ENCODE measurements at regions not wholly inside any gene's neighbourhood (a gene's known extent, or its start where the extent isn't known, plus 50 kb on each side); places are given as distances from the start of the nearest gene placed in this dataset.
"Not testable (repeated sequence)": the region's sequence is repeated elsewhere in the genome, so short reads cannot be mapped to it uniquely, and the experiment has no call there.

GRCh38 chr16:73427164-73427563, 379.2 kb upstream of the ZFHX3 start:
- peak; percentile 54 for DNase-seq

DNA sequence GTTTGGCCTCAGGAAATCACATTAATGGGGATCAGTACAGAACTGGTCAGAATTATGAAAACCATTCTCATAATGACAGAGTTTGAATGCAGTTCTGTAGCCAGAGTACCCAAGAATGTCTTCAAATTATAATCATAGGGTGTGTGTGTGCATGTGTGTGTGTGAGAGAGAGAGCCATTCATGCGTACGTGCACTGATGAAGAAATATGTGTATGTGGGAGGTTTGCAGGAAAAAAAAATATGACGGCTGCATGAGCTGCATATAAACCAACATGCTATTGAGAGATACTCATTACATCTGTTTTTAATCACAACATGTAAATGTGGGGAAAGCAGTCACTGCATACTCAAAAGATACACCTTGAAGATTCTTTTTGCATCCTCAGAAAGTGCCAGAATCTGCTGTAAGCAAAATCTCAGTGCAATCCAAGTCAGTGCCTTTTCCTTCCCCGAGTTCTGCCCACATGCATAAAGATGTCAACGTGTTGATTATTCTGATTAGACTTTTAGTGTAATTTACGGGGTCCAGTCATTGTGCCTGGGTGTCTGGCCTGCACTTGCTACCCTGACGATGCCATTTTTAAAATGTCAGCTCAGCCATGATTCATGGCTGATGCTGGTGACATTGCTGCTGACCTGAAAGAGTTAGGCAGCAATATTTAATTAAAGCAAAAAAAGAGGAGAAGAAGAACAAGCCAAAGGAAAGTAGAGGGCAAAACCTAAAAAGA, 378.7 kb upstream of the ZFHX3 start:
- peak; percentile 15 for DNase-seq

GRCh38 chr16:73420676-73421075, 372.7 kb upstream of the ZFHX3 start:
- DNase-seq: no peak

- no peak for DNase-seq
These were observed 372.3 kb upstream of the ZFHX3 start for GRCh38 chr16:73420244-73420643.

DNA sequence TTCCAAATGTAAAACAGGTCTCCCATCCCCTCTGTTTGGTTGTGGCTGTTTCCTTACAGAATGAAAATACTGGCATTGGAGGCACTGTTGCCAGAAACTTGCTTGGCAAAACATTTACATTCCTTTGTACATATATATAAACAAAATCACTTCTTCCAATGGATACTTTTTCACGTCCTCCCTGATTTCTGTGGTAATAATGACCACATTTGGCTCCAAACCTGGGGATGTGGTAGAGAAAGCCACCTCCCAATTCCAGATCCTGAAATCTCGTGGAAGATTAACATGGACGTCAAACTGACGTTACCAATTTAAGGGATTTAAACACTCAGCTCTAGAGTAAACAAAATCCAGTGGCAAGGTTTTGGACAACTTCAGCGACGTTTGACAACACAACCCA, 370.8 kb upstream of the ZFHX3 start:
- DNase-seq: no peak

DNA sequence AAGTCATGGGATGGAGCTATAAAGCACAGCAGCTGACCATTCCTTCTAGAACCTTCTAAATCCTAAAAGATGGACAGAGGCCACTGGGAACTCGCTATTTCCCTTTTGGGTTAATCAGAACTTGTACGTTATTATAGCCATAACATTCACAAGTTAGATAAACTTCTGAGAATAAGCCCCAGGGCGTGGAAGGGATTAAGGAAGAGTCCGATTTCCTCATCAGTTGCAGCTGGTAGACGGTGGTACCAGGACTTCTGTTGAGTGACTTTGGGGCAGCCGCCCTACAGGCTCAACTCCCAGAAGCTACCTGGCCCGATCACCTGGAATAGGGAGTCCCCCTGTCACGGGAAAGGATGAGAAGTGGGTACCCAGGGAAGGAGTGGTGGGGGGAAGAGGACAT, 370.1 kb upstream of the ZFHX3 start:
- no peak for DNase-seq

DNA sequence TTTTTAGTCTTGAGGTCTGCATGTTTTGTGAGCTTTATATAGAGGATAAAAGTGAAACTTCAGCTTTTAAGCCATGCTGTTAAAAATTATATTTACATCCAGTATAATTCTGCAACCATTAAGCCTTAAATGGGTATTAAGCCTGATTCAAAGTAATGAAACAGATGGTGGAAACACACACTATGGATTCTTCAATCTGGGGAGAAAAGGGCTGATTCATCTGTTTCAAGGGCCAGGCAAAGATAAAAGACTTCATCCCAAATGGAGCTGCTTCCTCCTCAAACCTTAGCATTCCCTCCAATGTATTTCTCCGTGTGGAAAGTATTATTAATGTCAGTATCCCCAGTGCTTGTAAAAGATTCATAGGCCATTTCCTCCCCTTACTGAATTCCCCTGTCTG, 367.4 kb upstream of the ZFHX3 start:
- no peak for DNase-seq

DNA sequence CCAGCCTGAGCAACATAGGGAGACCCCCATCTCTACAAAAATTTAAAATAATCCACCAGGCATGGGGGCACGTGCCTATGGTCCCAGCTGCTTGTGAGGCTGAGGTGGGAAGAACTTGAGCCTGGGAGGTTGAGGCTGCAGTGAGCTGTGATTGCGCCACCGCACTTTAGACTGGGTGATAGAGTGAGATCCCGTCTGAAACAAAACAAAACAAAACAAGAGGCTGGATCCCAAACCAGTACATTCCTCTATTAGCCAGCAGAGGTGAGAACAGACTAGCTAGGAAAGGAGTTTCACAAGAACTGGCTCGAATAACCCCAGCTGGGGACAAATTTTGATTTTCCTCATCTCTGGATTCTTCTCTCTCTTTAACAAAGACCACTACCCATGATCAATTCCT, 366.7 kb upstream of the ZFHX3 start:
- no peak for DNase-seq

GRCh38 chr16:73413830-73414190, 365.9 kb upstream of the ZFHX3 start:
- DNase-seq: no peak

DNA sequence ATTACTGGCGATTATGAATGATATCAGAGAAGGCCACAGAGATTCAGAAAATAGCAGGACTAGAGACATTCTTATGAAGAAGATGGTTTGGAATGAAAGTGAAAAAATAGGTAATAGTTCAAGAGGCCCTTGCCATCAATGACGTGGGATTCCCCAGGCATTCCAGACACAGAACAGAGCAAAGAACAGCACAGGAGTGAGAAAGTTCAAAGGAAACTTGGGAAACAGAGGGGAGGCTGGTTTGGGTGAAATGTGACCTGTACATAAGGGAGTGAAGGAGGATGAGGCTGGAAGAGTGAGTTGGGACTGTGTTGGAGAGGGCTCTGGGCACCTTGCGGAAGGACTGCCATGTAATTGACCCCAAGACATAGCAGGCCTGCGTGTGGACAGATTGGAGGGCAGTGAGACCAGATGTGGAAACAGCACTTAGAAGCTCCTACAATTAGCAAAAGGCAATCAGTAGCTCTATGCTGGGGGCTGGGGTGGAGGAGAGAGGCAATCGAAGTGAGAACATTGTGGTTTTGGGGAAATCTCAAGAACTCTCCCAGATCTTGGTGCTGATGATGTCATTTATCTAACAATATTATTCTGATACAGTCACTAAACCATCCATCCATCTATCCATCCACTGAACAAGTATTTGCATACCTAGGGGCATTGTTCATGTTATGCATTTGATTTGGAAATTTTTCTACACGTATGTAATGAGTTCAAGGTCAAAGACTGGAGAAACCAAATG, 365.3 kb upstream of the ZFHX3 start:
- no peak for DNase-seq

DNA sequence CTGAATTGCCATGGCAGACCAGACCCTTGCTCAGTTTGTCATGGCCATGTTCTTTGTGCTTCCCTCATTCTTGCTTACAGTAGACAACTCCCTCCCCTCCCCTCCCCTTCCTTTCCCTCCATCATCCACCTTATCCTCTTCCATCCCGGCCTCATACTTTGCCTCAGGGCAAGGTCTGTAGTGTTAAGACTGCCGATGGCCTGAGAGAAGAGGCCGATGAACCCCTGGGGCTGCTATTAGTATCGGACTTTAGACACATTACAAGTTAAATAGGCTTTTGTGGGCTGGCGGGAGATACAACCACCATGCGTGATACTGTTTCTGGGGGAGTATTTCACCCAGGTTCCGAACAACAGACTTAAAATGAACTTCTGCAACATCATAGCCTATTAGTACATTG, 364.5 kb upstream of the ZFHX3 start:
- DNase-seq: no peak

GRCh38 chr16:73408716-73409115, 360.8 kb upstream of the ZFHX3 start:
- DNase-seq: no peak

DNA sequence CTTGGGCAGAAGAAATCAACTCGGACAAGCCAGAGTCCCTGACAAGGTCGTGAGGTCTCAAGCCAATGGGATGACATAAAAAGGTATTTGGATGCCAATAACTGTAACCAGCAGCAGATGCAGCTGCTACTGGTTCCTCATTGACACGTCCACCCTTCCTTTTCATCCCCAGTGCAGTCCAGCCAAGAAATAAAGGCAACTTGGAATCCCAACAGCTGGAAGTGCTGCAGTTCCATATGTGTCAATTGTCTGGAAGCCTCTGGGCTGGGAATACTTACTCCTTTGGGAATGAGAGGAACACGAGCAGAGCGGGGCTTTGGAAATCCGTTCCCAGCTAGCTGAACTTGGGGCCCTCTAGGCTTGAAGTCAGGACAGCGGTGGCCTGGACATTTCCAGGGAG, 360.4 kb upstream of the ZFHX3 start:
- DNase-seq: no peak

- no peak for DNase-seq
These were observed 357.9 kb upstream of the ZFHX3 start for GRCh38 chr16:73405851-73406250.

GRCh38 chr16:73404001-73404400, 356.1 kb upstream of the ZFHX3 start:
- DNase-seq: peak; percentile 24

DNA sequence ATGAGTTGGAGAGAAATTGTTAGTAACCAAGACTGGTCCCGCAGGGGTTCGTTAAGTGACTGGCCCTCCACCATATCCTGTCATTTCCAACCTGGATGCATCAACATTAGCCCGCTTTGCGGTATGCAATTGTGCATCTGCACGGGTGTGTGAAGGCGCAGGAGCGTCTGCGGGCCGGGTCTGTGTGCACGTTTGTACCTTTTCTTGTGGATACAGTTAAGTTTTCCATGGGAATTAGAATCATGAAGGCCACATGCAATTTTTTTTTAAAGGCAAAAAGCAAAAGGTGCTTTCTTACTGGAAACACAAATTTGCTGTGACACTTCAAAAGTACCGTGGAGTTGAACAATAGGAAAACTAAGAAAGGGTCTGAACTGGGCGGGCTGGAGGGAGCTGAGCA, 355.4 kb upstream of the ZFHX3 start:
- DNase-seq: no peak

DNA sequence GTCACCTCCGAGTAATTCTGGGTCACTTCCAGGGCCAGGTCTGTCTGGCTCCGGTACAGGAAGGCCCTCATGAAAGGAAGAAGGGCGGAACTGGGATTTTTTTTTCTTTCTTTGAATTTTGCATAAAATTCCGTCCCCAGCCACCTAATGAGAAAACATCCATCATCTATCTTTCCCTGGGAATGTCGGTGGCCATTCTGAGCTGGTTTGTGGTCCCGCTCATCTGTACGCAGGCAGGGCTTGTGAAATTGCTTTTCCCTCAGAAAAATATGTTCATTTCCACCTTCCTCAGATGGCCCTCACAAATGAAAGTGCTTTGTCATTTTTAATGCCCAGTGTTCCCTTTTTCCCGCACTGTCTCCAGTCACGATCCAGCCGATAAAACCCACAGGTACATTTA, 353.0 kb upstream of the ZFHX3 start:
- DNase-seq: no peak

DNA sequence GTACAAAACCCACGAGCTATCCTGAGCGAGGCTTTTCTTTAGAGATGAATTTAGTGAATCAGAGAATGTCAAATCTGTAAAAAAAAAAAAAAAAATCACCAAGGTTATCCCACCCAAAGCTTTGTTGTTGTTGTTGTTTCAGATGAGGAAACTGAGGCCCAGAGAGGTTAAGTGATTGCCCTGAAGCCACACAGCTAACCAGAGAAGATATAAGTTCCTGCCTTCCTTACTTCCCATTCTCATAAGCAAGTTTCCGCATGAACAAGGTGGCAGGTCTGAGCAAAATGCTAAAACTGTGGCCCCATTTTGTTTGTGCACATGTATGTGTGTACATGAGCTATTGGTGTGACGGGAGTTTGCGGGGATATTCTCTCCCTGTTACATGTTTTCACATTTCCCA, 352.1 kb upstream of the ZFHX3 start:
- no peak for DNase-seq

DNA sequence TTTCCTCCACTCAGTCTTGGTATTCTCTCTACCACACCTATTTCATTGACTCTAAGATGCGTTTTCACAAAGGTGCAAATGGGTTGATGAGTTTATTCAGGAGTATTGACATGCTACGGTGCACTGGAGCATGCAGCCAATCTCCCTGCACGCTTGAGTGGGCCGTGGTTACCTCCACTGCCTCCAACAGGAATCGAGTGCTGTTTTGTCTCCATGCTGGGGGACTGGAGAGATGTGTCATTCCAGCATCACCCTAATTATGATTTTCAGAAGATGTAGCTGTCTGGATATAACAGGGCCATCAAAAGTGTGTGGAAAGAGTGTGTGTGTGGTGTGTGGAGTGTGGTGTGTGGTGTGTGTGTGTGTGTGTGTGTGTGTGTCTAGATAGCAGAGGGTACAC, 351.6 kb upstream of the ZFHX3 start:
- no peak for DNase-seq

GRCh38 chr16:73398604-73399003, 350.7 kb upstream of the ZFHX3 start:
- DNase-seq: not testable (repeated sequence)

DNA sequence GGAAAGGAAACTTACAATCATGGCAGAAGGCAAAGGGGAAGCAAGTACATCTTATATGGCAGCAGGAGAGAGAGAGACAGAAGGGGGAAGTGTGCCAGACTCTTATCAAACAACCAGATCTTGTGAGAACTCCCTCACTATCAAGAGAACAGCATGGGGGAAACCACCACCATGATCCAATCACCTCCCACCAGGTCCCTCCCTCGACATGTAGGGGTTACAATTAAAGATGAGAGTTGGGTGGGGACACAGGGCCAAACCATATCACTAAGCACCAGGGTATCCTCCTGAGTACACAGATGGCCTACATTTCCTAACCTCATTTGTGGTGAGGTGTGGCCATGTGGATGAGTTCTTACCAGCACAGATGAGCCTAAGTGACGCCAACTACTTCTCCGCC, 348.6 kb upstream of the ZFHX3 start:
- peak; percentile 50 for DNase-seq

- DNase-seq: no peak
These were observed 343.0 kb upstream of the ZFHX3 start for GRCh38 chr16:73390936-73391335.

- no peak for DNase-seq
These were observed 342.6 kb upstream of the ZFHX3 start for GRCh38 chr16:73390491-73390890.

DNA sequence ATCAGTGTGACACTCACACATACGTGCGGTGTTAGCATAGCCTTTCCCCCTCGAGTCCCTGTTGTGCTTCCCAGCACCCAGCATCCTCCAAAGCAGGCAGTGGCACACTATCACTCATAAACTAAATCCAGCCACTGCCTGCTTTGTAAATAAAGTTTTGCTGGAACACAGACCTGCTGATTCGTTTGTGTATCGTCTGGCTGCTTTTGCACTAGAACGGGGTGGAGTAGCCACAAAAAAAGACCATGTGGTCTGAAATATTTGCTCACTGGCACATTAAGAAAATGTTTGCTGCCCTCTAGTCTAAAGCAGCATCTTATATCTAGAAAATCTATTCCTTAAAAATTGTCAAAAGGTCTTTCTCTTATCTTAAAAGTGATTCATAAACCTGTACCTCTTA, 341.2 kb upstream of the ZFHX3 start:
- no peak for DNase-seq

- no peak for DNase-seq
These were observed 340.1 kb upstream of the ZFHX3 start for GRCh38 chr16:73387979-73388378.

Measured in NCI-H69 (cell line).